HG02763 (cell line): ENCODE measurements at regions not wholly inside any gene's neighbourhood (a gene's known extent, or its start where the extent isn't known, plus 50 kb on each side); places are given as distances from the start of the nearest gene placed in this dataset.
A peak's percentile ranks its signal among the peaks of the same experiment; 100 is the strongest.
"Not testable (repeated sequence)": the region's sequence is repeated elsewhere in the genome, so short reads cannot be mapped to it uniquely, and the experiment has no call there.

Experiments
- ATAC-seq: cut with Tn5 transposase; IDR thresholded peaks from one replicate; pipeline ENCODE4 v1.9.1; 2021; ENCODE audit warnings: mild to moderate bottlenecking, moderate library complexity; ENCODE audit not compliant: unreplicated experiment

GRCh38 chr7:131940621-131941165, 384.3 kb upstream of the PODXL start:
- no peak for ATAC-seq

- ATAC-seq = not testable (repeated sequence)
These were observed 382.4 kb upstream of the PODXL start for GRCh38 chr7:131938788-131939187.

GRCh38 chr7:131937868-131938267, 381.4 kb upstream of the PODXL start:
- no peak for ATAC-seq

- ATAC-seq = no peak
These were observed 378.8 kb upstream of the PODXL start for GRCh38 chr7:131935180-131935579.

GRCh38 chr7:131934452-131934851, 378.0 kb upstream of the PODXL start:
- no peak for ATAC-seq

- no peak for ATAC-seq
These were observed 377.4 kb upstream of the PODXL start for GRCh38 chr7:131933751-131934289.

GRCh38 chr7:131933219-131933618, 376.8 kb upstream of the PODXL start:
- not testable (repeated sequence) for ATAC-seq

GRCh38 chr7:131932271-131932670, 375.8 kb upstream of the PODXL start:
- ATAC-seq = no peak

GRCh38 chr7:131931370-131931769, 374.9 kb upstream of the PODXL start:
- no peak for ATAC-seq

- no peak for ATAC-seq
These were observed 373.2 kb upstream of the PODXL start for GRCh38 chr7:131929632-131930031.

GRCh38 chr7:131927770-131928423, 371.5 kb upstream of the PODXL start:
- ATAC-seq = no peak

- no peak for ATAC-seq
These were observed 369.2 kb upstream of the PODXL start for GRCh38 chr7:131925636-131926035.

- ATAC-seq = peak; percentile 50
These were observed 368.4 kb upstream of the PODXL start for GRCh38 chr7:131924857-131925256.

- ATAC-seq = not testable (repeated sequence)
These were observed 366.5 kb upstream of the PODXL start for GRCh38 chr7:131922948-131923347.

- no peak for ATAC-seq
These were observed 364.6 kb upstream of the PODXL start for GRCh38 chr7:131921016-131921415.

- ATAC-seq = no peak
These were observed 363.7 kb upstream of the PODXL start for GRCh38 chr7:131919920-131920709.

GRCh38 chr7:131911112-131911511, 354.7 kb upstream of the PODXL start:
- no peak for ATAC-seq

- ATAC-seq = no peak
These were observed 352.8 kb upstream of the PODXL start for GRCh38 chr7:131909151-131909768.

- ATAC-seq = no peak
These were observed 352.3 kb upstream of the PODXL start for GRCh38 chr7:131908714-131909113.

GRCh38 chr7:131905471-131905973, 349.1 kb upstream of the PODXL start:
- no peak for ATAC-seq

- no peak for ATAC-seq
These were observed 348.4 kb upstream of the PODXL start for GRCh38 chr7:131904760-131905327.
